HCT116 (cell line): ENCODE measurements at regions not wholly inside any gene's neighbourhood (a gene's known extent, or its start where the extent isn't known, plus 50 kb on each side); places are given as distances from the start of the nearest gene placed in this dataset.
"Not testable (repeated sequence)": the region's sequence is repeated elsewhere in the genome, so short reads cannot be mapped to it uniquely, and the experiment has no call there.

ENCODE experiments used
- ATAC-seq: fragments of 200-7000 bp; cut with Tn5 transposase; 2 replicates; pipeline ENCODE4 v1.9.1; 2020; ENCODE audit warnings: mild to moderate bottlenecking, moderate library complexity
- BruUV-seq: library from RNA; stranded (reverse); fragments of 400-500 nt; replicated peaks from 2 replicates; lab custom pipeline; 2021; lab: Mats Ljungman, UMichigan
- CTCF ChIA-PET: fragments of 300-600 bp; sonication (Branson Sonifier 250); formaldehyde crosslinking; loops from one replicate; lab custom pipeline; 2021; ENCODE audit warnings: antibody characterized with exemption; lab: Charles Lee
- POLR2A ChIA-PET: fragments of 300-600, 350-600 bp; sonication (Branson Sonifier 250); formaldehyde crosslinking; loops from one replicate; lab custom pipeline; 2021; ENCODE audit warnings: antibody characterized with exemption; lab: Charles Lee
- RAD21 ChIA-PET, 2 experiments: fragments of 300-600 bp; sonication (Branson Sonifier 250); formaldehyde crosslinking; loops; one replicate each; lab custom pipeline; 2023; ENCODE audit warnings: low total read pairs in 2 of 2; ENCODE audit not compliant: uncharacterized antibody in 2 of 2, unreplicated experiment in 2 of 2, low non-redundant PET in 1 of 2; lab: Charles Lee
- DNase-seq: peaks from one replicate; pipeline ENCODE4 v3.0.0-alpha.2; 2010; ENCODE audit warnings: low read depth, low spot score
- H2AFZ ChIP-seq: fragments of 200-600 bp; shearing (Covaris generic), sonication (generic); 2 replicates; pipeline ENCODE4 v1.6.1; 2017; ENCODE audit warnings: low read depth, mixed run types, mixed read lengths, antibody characterized with exemption, low read length; ENCODE audit not compliant: poor library complexity, severe bottlenecking
- H3K27ac ChIP-seq: 2 replicates; pipeline ENCODE4 v1.5.1; 2012; ENCODE audit warnings: low read depth, low read length
- H3K27me3 ChIP-seq: fragments of 200-600 bp; sonication (generic); 2 replicates; pipeline ENCODE4 v1.6.1; 2016; ENCODE audit warnings: mixed run types, low read length, mixed read lengths; ENCODE audit not compliant: insufficient read depth
- H3K36me3 ChIP-seq, 2 experiments: fragments of 200-500 bp in 1 of 2; fragments of 200-600 bp in 1 of 2; sonication (Bioruptor generic) in 1 of 2; sonication (generic) in 1 of 2; 2 replicates each; pipeline versions ENCODE4 v1.5.1 to v1.6.1; 2014 to 2016; ENCODE audit warnings: low read length in 2 of 2, inconsistent platforms in 1 of 2, mixed read lengths in 1 of 2, mixed run types in 1 of 2; ENCODE audit not compliant: insufficient read depth in 2 of 2, control insufficient read depth in 1 of 2
- H3K4me1 ChIP-seq, 2 experiments: fragments of 200-600 bp in 1 of 2; sonication (generic) in 1 of 2; 2 replicates each; pipeline versions ENCODE4 v1.5.1 to v1.6.1; 2012 to 2017; ENCODE audit warnings: low read length in 2 of 2, inconsistent platforms in 1 of 2, mild to moderate bottlenecking in 1 of 2, mixed read lengths in 1 of 2, mixed run types in 1 of 2, moderate library complexity in 1 of 2; ENCODE audit not compliant: insufficient read depth in 2 of 2, control insufficient read depth in 1 of 2
- H3K4me2 ChIP-seq: fragments of 200-600 bp; sonication (generic); 2 replicates; pipeline ENCODE4 v1.6.1; 2017; ENCODE audit warnings: mixed run types, low read length, mixed read lengths
- H3K4me3 ChIP-seq, 2 experiments: fragments of 200-600 bp in 1 of 2; sonication (generic) in 1 of 2; replicated peaks in 1 of 2; 2 replicates each; pipeline ENCODE4 v1.5.1; 2011 to 2016; ENCODE audit warnings: low read length in 2 of 2, control low read depth in 1 of 2, low read depth in 1 of 2, mild to moderate bottlenecking in 1 of 2, mixed read lengths in 1 of 2, mixed run types in 1 of 2
- H3K79me2 ChIP-seq: fragments of 200-600 bp; sonication (generic); 2 replicates; pipeline ENCODE4 v1.6.1; 2017; ENCODE audit warnings: mild to moderate bottlenecking, mixed run types, low read length, moderate library complexity, mixed read lengths; ENCODE audit not compliant: insufficient read depth
- H3K9ac ChIP-seq: fragments of 200-600 bp; sonication (generic); 2 replicates; pipeline ENCODE4 v1.6.1; 2016; ENCODE audit warnings: low read length, mixed read lengths
- H3K9me2 ChIP-seq: fragments of 200-600 bp; sonication (generic), shearing (Covaris generic); 2 replicates; pipeline ENCODE4 v1.6.1; 2017; ENCODE audit warnings: mixed run types, mild to moderate bottlenecking, moderate library complexity; ENCODE audit not compliant: insufficient read depth
- H3K9me3 ChIP-seq, 2 experiments: fragments of 200-500 bp in 1 of 2; fragments of 200-600 bp in 1 of 2; sonication (Bioruptor generic) in 1 of 2; sonication (generic) in 1 of 2; 2 replicates each; pipeline ENCODE4 v1.6.1; 2014 to 2017; ENCODE audit warnings: low read length in 2 of 2, mixed read lengths in 2 of 2, inconsistent platforms in 1 of 2, low read depth in 1 of 2, mild to moderate bottlenecking in 1 of 2, mixed run types in 1 of 2, moderate library complexity in 1 of 2; ENCODE audit not compliant: control insufficient read depth in 1 of 2, insufficient read depth in 1 of 2
- H4K20me1 ChIP-seq: fragments of 200-600 bp; sonication (generic), shearing (Covaris generic); 2 replicates; pipeline ENCODE4 v1.6.1; 2017; ENCODE audit warnings: mixed run types, mild to moderate bottlenecking, moderate library complexity; ENCODE audit not compliant: insufficient read depth
- ELF1 ChIP-seq: IDR thresholded peaks from 2 replicates; pipeline ENCODE4 v1.6.1; 2012; ENCODE audit warnings: low read depth, borderline replicate concordance
- EZH2phosphoT487 ChIP-seq: fragments of 200-600 bp; IDR thresholded peaks from 2 replicates; pipeline ENCODE4 v1.6.1; 2018; ENCODE audit warnings: antibody characterized with exemption, borderline replicate concordance
- RAD21 ChIP-seq: IDR thresholded peaks from 2 replicates; pipeline ENCODE4 v1.6.1; 2012; ENCODE audit warnings: low read depth, mild to moderate bottlenecking
- SIN3A ChIP-seq: IDR thresholded peaks from 2 replicates; pipeline ENCODE4 v1.6.1; 2012; ENCODE audit warnings: low read depth
- ZBTB33 ChIP-seq: IDR thresholded peaks from 2 replicates; pipeline ENCODE4 v1.6.1; 2011; ENCODE audit warnings: mild to moderate bottlenecking, low read length, moderate library complexity; ENCODE audit not compliant: insufficient replicate concordance; ENCODE audit errors: extremely low read depth
- intact Hi-C: fragments of 100-400 bp; cut with micrococcal nuclease; formaldehyde crosslinking; loops from 2 replicates; pipeline ENCODE4 v1.10.0; 2022

GRCh38 chr5:138676002-138676401 lies 77.2 kb upstream of the CTNNA1 start:
- Histone ChIP-seq H3K4me2 (no peak overlapping the region), H3K9me2 (no peaks in the 10 kb centered on the region), H3K9ac (no peak overlapping the region), H3K27me3 (no peaks in the 10 kb centered on the region), H3K4me1 (no peaks in the 10 kb centered on the region), H3K79me2 (no peaks in the 10 kb centered on the region), H2AFZ (no peak overlapping the region), H3K4me3 (no peak overlapping the region), H3K9me3 (no peaks in the 10 kb centered on the region), H4K20me1 (no peaks in the 10 kb centered on the region), H3K27ac (no peak overlapping the region), H3K36me3 (no peaks in the 10 kb centered on the region)
- ChIA-PET RAD21 (no interaction called here), CTCF (no interaction called here), POLR2A (interaction anchor here (0.6 kb wide), 1 partner anchor 24 kb away, joined by 4 read pairs; no protein-coding TSS in a partner anchor)
- DNase-seq (no peak), ATAC-seq (no peak)
- intact Hi-C loops: no loop called here
- TF ChIP-seq ELF1 (no peak), RAD21 (no peak), EZH2phosphoT487 (no peak), ZBTB33 (no peak)
- BruUV-seq: no TSS peak

DNA sequence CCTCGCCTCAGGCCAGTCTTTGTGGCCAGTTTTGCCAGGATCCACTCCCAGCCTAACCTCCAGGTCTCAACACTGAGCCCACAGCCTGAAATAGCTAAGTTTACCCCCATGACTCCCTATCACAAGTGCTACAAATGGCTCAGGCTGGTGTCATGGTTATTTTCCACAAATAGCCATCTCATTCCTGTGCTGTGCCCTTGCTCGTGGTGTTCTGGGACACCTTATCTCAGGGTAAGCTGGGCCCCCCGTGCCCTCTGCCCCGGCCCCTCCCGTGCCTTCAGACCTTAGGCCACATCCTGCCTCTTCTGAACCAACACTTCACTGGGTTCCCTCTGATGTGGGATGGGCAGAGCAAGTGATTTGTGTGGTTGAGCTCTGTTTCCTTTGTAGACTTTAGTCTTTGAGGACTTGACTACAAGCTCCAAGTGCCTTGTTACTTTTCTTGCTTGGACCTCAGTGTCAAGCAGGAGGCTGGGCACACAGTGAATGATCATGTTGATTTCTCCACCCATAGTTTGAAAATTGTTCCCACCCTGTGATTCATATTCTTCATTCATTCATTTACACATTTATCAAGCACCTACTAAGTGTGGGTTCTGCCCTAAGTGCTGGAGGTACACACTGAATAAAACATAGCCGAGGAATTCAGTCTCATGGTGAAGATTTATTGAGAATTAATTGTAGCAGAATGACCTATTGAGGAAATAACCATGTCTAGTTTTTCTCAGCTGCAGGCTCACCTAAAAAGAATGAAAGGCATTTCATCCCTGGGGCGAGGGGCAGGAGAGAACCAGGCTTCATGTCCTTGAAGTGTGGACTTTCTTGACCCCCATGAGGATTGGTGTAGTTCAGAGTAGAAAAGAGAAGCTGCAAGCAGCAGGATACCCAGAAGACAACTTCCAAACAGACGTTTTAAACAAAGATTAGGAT lies 84.5 kb upstream of the CTNNA1 start:
- Histone ChIP-seq H2AFZ (no peak overlapping the region), H3K79me2 (no peaks in the 10 kb centered on the region), H3K4me3 (no peak overlapping the region), H3K9me3 (no peaks in the 10 kb centered on the region), H3K4me2 (peak overlapping the region; percentile 21), H3K9ac (no peak overlapping the region), H3K36me3 (no peaks in the 10 kb centered on the region), H4K20me1 (no peaks in the 10 kb centered on the region), H3K4me1 (peaks cover 6 to 14% of the 10 kb centered on the region in 2 experiments; a peak in 3 of 4 replicates), H3K9me2 (no peaks in the 10 kb centered on the region), H3K27ac (no peak overlapping the region), H3K27me3 (no peaks in the 10 kb centered on the region)
- intact Hi-C loops: no loop called here
- CTCF ChIA-PET: no interaction called here
- no peak for TF ChIP-seq SIN3A
- DNase-seq (no peak), ATAC-seq (peak; percentile 36; the same call in 1 of the 2 replicates)
- no TSS peak for BruUV-seq
- POLR2A ChIA-PET: no interaction called here
- RAD21 ChIA-PET: no interaction called here

DNA sequence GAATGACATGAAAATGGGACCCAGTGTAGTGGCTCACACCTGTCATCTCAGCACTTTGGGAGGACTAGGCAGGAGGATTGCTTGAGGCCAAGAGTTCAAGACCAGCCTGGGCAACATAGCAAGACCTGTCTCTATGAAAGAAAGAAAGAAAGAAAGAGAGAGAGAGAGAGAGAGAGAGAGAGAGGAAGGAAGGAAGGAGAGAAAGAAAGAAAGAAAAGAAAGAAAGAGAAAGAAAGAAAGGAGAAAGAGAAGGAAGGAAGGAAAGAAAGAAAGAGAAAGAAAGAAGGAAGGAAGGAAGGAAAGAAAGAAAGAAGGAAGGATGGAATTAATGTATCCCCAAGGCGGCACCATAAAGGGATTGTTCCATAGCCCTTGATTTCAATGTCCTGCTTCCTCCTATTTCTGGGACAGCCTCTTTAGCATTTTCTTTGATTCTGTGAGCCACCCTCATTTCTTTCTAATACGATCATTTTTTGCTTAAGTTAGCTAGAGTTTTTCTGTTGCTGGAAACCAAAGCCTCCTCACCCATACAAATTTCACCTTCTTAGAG lies 85.4 kb upstream of the CTNNA1 start:
- H2AFZ ChIP-seq, H3K4me3 ChIP-seq, H3K9me2 ChIP-seq, BruUV-seq, CTCF ChIA-PET, H4K20me1 ChIP-seq, H3K4me2 ChIP-seq, H3K9me3 ChIP-seq, ATAC-seq, H3K27me3 ChIP-seq, intact Hi-C loops, H3K9ac ChIP-seq, POLR2A ChIA-PET, H3K79me2 ChIP-seq, H3K36me3 ChIP-seq, H3K27ac ChIP-seq, RAD21 ChIA-PET, DNase-seq: not testable (repeated sequence)
- H3K4me1 ChIP-seq: peaks cover 10 to 19% of the 10 kb centered on the region in 2 experiments; a peak in 3 of 4 replicates
